Panc1 (cell line): ENCODE measurements at regions not wholly inside any gene's neighbourhood (a gene's known extent, or its start where the extent isn't known, plus 50 kb on each side); places are given as distances from the start of the nearest gene placed in this dataset.

ENCODE experiments used
- CTCF ChIP-seq: fragments of 450-650 bp; IDR thresholded peaks from 2 replicates; pipeline ENCODE4 v1.5.1; 2017; ENCODE audit warnings: mild to moderate bottlenecking
- POLR2AphosphoS5 ChIP-seq: IDR thresholded peaks from 2 replicates; pipeline ENCODE4 v1.6.1; 2012; ENCODE audit warnings: mild to moderate bottlenecking, low read depth, low read length, moderate library complexity

- no peak for TF ChIP-seq POLR2AphosphoS5
- no peak for TF ChIP-seq CTCF
These were observed 326.4 kb downstream of the SV2B start for GRCh38 chr15:91426412-91426811.
